ENCODE measurements at regions not wholly inside any gene's neighbourhood (a gene's known extent, or its start where the extent isn't known, plus 50 kb on each side); places are given as distances from the start of the nearest gene placed in this dataset.

DNA sequence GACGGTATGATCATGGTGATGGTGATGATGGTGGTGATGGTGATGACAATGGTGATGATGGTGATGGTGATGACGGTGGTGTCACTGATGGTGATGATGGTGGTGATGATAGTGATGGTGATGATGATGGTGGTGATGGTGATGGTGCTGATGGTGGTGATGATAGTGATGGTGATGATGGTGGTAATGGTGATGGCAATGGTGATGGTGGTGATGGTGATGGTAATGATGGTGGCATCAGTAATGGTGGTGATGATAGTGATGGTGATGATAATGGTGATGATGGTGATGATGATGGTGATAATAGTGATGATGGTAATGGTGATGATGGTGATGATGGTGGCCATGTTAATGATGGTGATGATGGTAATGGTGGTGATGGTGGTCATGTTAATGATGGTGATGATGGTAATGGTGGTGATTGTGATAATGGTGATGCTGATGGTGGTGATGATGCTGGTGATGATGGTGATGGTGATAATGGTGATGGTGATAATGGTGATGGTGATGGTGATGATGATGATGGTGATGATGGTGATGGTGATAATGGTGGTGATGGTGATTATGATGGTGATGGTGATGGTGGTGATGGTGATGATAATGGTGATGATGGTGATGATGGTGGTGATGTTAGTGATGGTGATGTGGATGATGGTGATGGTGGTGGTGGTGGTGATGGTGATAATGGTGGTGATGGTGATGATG is 107.2 kb downstream of the C16orf95 start:
- Mint-ChIP-seq H3K9me3 (no peaks in the 10 kb centered on the region; the same call in none of the 2 replicates), H3K27ac (no peak overlapping the region), H3K4me3 (no peak overlapping the region), H3K27me3 (ENCODE audit: low read depth) (no peaks in the 10 kb centered on the region), H3K4me1 (peaks cover 12% of the 10 kb centered on the region), H3K36me3 (no peaks in the 10 kb centered on the region)
- DNase-seq (ENCODE audit: low spot score) (no peak), ATAC-seq (no peak)
- TF ChIP-seq, protein P1, sequence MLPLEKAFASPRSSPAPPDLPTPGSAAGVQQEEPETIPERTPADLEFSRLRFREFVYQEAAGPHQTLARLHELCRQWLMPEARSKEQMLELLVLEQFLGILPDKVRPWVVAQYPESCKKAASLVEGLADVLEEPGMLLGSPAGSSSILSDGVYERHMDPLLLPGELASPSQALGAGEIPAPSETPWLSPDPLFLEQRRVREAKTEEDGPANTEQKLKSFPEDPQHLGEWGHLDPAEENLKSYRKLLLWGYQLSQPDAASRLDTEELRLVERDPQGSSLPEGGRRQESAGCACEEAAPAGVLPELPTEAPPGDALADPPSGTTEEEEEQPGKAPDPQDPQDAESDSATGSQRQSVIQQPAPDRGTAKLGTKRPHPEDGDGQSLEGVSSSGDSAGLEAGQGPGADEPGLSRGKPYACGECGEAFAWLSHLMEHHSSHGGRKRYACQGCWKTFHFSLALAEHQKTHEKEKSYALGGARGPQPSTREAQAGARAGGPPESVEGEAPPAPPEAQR (CRISPR knock-in tag; IDR thresholded peaks at IDR 0.05), result no peak
- TF ChIP-seq ZNF232 (CRISPR knock-in tag; IDR thresholded peaks at IDR 0.05) (no peak), OVOL2 (CRISPR knock-in tag; IDR thresholded peaks at IDR 0.05; ENCODE audit: borderline replicate concordance) (no peak), ZBTB21 (CRISPR knock-in tag; IDR thresholded peaks at IDR 0.05; ENCODE audit: borderline replicate concordance) (no peak), NR1H2 (CRISPR knock-in tag; IDR thresholded peaks at IDR 0.05) (no peak)
- TF ChIP-seq, protein P2, sequence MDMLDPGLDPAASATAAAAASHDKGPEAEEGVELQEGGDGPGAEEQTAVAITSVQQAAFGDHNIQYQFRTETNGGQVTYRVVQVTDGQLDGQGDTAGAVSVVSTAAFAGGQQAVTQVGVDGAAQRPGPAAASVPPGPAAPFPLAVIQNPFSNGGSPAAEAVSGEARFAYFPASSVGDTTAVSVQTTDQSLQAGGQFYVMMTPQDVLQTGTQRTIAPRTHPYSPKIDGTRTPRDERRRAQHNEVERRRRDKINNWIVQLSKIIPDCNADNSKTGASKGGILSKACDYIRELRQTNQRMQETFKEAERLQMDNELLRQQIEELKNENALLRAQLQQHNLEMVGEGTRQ (CRISPR knock-in tag; IDR thresholded peaks at IDR 0.05), result no peak
- ChIA-PET POLR2A (no interaction called here), CTCF (no interaction called here)

DNA sequence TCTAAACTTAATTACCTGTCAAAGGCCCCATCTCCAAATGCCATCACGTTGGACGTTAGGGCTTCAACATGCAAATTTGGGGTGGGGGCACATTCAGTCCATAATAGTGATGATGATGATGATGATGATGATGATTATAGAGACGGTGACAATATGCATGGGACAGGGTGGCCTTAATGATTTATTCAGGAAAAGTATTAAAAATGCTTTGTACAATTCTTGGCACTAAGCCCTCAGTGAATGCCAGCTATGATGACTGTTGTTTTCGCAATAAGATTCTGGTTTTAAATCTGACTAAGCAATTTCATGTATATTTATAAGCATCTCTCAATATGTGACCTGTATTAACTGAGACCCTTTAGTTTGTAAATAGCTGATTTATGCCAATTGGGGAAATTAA is 106.3 kb downstream of the C16orf95 start:
- Mint-ChIP-seq H3K9me3 (no peaks in the 10 kb centered on the region; the same call in none of the 2 replicates), H3K27me3 (ENCODE audit: low read depth) (no peaks in the 10 kb centered on the region), H3K4me1 (peaks cover 12% of the 10 kb centered on the region), H3K36me3 (no peaks in the 10 kb centered on the region), H3K4me3 (no peak overlapping the region), H3K27ac (no peak overlapping the region)
- DNase-seq (ENCODE audit: low spot score) (no peak), ATAC-seq (no peak)
- TF ChIP-seq NR2C2 (CRISPR knock-in tag; IDR thresholded peaks at IDR 0.05) (no peak), SP1 (CRISPR knock-in tag; conservative IDR thresholded peaks at IDR 0.05) (no peak), KAT7 (CRISPR knock-in tag; IDR thresholded peaks at IDR 0.05; ENCODE audit: borderline replicate concordance) (no peak), PRRX2 (CRISPR knock-in tag; IDR thresholded peaks at IDR 0.05) (no peak), SMAD3 (CRISPR knock-in tag; IDR thresholded peaks at IDR 0.05; ENCODE audit: borderline replicate concordance) (no peak), JUN (CRISPR knock-in tag; IDR thresholded peaks at IDR 0.05) (no peak)
- TF ChIP-seq, protein P3, sequence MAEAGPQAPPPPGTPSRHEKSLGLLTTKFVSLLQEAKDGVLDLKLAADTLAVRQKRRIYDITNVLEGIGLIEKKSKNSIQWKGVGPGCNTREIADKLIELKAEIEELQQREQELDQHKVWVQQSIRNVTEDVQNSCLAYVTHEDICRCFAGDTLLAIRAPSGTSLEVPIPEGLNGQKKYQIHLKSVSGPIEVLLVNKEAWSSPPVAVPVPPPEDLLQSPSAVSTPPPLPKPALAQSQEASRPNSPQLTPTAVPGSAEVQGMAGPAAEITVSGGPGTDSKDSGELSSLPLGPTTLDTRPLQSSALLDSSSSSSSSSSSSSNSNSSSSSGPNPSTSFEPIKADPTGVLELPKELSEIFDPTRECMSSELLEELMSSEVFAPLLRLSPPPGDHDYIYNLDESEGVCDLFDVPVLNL (CRISPR knock-in tag; IDR thresholded peaks at IDR 0.05; ENCODE audit: borderline replicate concordance, low read depth), result no peak
- TF ChIP-seq, protein P4, sequence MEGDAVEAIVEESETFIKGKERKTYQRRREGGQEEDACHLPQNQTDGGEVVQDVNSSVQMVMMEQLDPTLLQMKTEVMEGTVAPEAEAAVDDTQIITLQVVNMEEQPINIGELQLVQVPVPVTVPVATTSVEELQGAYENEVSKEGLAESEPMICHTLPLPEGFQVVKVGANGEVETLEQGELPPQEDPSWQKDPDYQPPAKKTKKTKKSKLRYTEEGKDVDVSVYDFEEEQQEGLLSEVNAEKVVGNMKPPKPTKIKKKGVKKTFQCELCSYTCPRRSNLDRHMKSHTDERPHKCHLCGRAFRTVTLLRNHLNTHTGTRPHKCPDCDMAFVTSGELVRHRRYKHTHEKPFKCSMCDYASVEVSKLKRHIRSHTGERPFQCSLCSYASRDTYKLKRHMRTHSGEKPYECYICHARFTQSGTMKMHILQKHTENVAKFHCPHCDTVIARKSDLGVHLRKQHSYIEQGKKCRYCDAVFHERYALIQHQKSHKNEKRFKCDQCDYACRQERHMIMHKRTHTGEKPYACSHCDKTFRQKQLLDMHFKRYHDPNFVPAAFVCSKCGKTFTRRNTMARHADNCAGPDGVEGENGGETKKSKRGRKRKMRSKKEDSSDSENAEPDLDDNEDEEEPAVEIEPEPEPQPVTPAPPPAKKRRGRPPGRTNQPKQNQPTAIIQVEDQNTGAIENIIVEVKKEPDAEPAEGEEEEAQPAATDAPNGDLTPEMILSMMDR (IDR thresholded peaks at IDR 0.05), result no peak
- TF ChIP-seq, protein P5, sequence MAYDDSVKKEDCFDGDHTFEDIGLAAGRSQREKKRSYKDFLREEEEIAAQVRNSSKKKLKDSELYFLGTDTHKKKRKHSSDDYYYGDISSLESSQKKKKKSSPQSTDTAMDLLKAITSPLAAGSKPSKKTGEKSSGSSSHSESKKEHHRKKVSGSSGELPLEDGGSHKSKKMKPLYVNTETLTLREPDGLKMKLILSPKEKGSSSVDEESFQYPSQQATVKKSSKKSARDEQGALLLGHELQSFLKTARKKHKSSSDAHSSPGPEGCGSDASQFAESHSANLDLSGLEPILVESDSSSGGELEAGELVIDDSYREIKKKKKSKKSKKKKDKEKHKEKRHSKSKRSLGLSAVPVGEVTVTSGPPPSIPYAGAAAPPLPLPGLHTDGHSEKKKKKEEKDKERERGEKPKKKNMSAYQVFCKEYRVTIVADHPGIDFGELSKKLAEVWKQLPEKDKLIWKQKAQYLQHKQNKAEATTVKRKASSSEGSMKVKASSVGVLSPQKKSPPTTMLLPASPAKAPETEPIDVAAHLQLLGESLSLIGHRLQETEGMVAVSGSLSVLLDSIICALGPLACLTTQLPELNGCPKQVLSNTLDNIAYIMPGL (CRISPR knock-in tag; IDR thresholded peaks at IDR 0.05), result no peak
- CTCF ChIA-PET, result interaction anchor here (1.0 to 1.1 kb wide), 2 partner anchors 68 to 87 kb away, joined by 3 read pairs; no protein-coding TSS in a partner anchor
- POLR2A ChIA-PET, result no interaction called here

DNA sequence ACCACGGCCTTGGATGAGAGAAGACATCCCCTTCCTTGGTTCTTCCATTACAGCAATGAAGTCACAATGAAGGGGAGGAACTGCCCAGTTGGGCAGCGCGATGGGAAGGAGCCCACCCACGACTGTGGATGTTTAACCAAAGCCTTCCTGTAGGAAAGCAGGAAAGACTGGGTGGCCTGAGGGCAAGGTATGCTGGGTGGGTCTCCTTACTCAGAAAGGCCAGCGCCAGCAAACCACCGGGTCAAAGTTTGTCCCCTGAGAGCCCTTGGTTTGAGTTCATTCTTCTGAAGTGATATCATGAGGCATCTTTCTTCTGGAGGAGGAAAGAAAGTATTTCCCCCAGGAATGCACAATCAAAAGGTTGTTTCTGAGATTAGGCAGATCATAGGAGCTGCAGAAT is 105.2 kb downstream of the C16orf95 start:
- TF ChIP-seq, protein P6, sequence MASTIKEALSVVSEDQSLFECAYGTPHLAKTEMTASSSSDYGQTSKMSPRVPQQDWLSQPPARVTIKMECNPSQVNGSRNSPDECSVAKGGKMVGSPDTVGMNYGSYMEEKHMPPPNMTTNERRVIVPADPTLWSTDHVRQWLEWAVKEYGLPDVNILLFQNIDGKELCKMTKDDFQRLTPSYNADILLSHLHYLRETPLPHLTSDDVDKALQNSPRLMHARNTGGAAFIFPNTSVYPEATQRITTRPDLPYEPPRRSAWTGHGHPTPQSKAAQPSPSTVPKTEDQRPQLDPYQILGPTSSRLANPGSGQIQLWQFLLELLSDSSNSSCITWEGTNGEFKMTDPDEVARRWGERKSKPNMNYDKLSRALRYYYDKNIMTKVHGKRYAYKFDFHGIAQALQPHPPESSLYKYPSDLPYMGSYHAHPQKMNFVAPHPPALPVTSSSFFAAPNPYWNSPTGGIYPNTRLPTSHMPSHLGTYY (CRISPR knock-in tag; IDR thresholded peaks at IDR 0.05), result no peak
- TF ChIP-seq OVOL2 (CRISPR knock-in tag; IDR thresholded peaks at IDR 0.05; ENCODE audit: borderline replicate concordance), result no peak
- no peak for TF ChIP-seq TEAD1 (CRISPR knock-in tag; IDR thresholded peaks at IDR 0.05)
- TF ChIP-seq FOXJ3 (CRISPR knock-in tag; IDR thresholded peaks at IDR 0.05; ENCODE audit: borderline replicate concordance), result no peak
- TF ChIP-seq ZNF138 (CRISPR knock-in tag; conservative IDR thresholded peaks at IDR 0.05), result no peak
- TF ChIP-seq, protein P5 (CRISPR knock-in tag; IDR thresholded peaks at IDR 0.05), result no peak
- no peak for TF ChIP-seq CREB1 (CRISPR knock-in tag; IDR thresholded peaks at IDR 0.05)
- POLR2A ChIA-PET, result no interaction called here
- DNase-seq (ENCODE audit: low spot score) (no peak), ATAC-seq (no peak)
- H3K27ac Mint-ChIP-seq, result no peak overlapping the region
- H3K27me3 Mint-ChIP-seq (ENCODE audit: low read depth), result no peaks in the 10 kb centered on the region
- peaks cover 10% of the 10 kb centered on the region for H3K4me1 Mint-ChIP-seq
- CTCF ChIA-PET, result interaction anchor here (1.1 kb wide), 1 partner anchor 86 kb away, joined by 3 read pairs; no protein-coding TSS in a partner anchor
- H3K36me3 Mint-ChIP-seq, result no peaks in the 10 kb centered on the region
- no peak overlapping the region for H3K4me3 Mint-ChIP-seq
- H3K9me3 Mint-ChIP-seq, result no peaks in the 10 kb centered on the region; the same call in none of the 2 replicates
